ENCODE measurements at regions not wholly inside any gene's neighbourhood (a gene's known extent, or its start where the extent isn't known, plus 50 kb on each side); places are given as distances from the start of the nearest gene placed in this dataset.

GRCh38 chr5:73387149-73387591, 61.4 kb downstream of the FOXD1 start:
- no peak overlapping the region for H3K27ac ChIP-seq (ENCODE audit: low read depth)
- Mint-ChIP-seq H3K27me3 (ENCODE audit: insufficient read depth, low read depth, poor library complexity) (peaks cover 31% of the 10 kb centered on the region), H3K36me3 (ENCODE audit: low read depth) (peaks cover 21% of the 10 kb centered on the region), H3K4me3 (no peak overlapping the region), H3K4me1 (peaks cover 12% of the 10 kb centered on the region; the same call in 2 of the 3 replicates), H3K9me3 (peaks cover 22% of the 10 kb centered on the region), H3K27ac (no peak overlapping the region)
- TF ChIP-seq ZNF114 (CRISPR knock-in tag; IDR thresholded peaks at IDR 0.05): no peak
- TF ChIP-seq CTCF (conservative IDR thresholded peaks at IDR 0.05; ENCODE audit: low read depth in 2 of 2): peak in 1 of 2 experiments; percentile 53; a peak in 3 of 4 replicates
- ATAC-seq (no peak), DNase-seq (ENCODE audit: low spot score) (no peak)
- no peaks in the 10 kb centered on the region; the same call in 1 of the 2 replicates for H3F3A ChIP-seq (replicated peaks; ENCODE audit: low read depth)
- no peaks in the 10 kb centered on the region for H3K9me2 ChIP-seq (ENCODE audit: insufficient read depth)
- H3K4me3 ChIP-seq: no peak overlapping the region
- no peaks in the 10 kb centered on the region for H3K79me2 ChIP-seq (replicated peaks; ENCODE audit: insufficient read depth)
- peaks cover 12% of the 10 kb centered on the region; the same call in 1 of the 2 replicates for H3K4me1 ChIP-seq (ENCODE audit: insufficient read depth)
- no peaks in the 10 kb centered on the region for H4K20me1 ChIP-seq (replicated peaks; ENCODE audit: insufficient read depth)
- no peak overlapping the region for H2AFZ ChIP-seq
- peaks cover 49% of the 10 kb centered on the region for H3K27me3 ChIP-seq (ENCODE audit: insufficient read depth)
- H3K36me3 ChIP-seq (ENCODE audit: insufficient read depth): peaks cover 7% of the 10 kb centered on the region
- 0 out of 2 replicates have a peak overlapping the region, but pooled peaks have one; percentile 19 for H3K4me2 ChIP-seq

GRCh38 chr5:73384861-73385260, 63.7 kb downstream of the FOXD1 start:
- peaks cover 26% of the 10 kb centered on the region for H3K4me1 Mint-ChIP-seq
- DNase-seq (ENCODE audit: low spot score) (no peak), ATAC-seq (no peak)
- no peak overlapping the region for H2AFZ ChIP-seq
- TF ChIP-seq ZNF114 (CRISPR knock-in tag; IDR thresholded peaks at IDR 0.05): no peak
- TF ChIP-seq ZNF462 (CRISPR knock-in tag; IDR thresholded peaks at IDR 0.05): no peak
- TF ChIP-seq POLR2AphosphoS5 (IDR thresholded peaks at IDR 0.05; ENCODE audit: low read depth): no peak
- no peak for TF ChIP-seq EZH2 (IDR thresholded peaks at IDR 0.05; ENCODE audit: low read depth, unreplicated experiment)
- TF ChIP-seq REST (IDR thresholded peaks at IDR 0.05; ENCODE audit: unreplicated experiment): no peak
- H3K27ac ChIP-seq (ENCODE audit: low read depth): no peak overlapping the region
- no peaks in the 10 kb centered on the region for H3K79me2 ChIP-seq (replicated peaks; ENCODE audit: insufficient read depth)
- no peaks in the 10 kb centered on the region for H3K9me2 ChIP-seq (ENCODE audit: insufficient read depth)
- H3K4me2 ChIP-seq: no peak overlapping the region
- H3K27me3 ChIP-seq (ENCODE audit: insufficient read depth): peaks cover 69% of the 10 kb centered on the region
- H3K4me3 Mint-ChIP-seq: no peak overlapping the region
- H3K36me3 Mint-ChIP-seq (ENCODE audit: low read depth): peaks cover 21% of the 10 kb centered on the region
- peaks cover 5% of the 10 kb centered on the region; the same call in 1 of the 2 replicates for H3F3A ChIP-seq (replicated peaks; ENCODE audit: low read depth)
- no peak overlapping the region for H3K4me3 ChIP-seq
- peaks cover 22% of the 10 kb centered on the region for H3K9me3 Mint-ChIP-seq
- peaks cover 48% of the 10 kb centered on the region for H3K27me3 Mint-ChIP-seq (ENCODE audit: insufficient read depth, low read depth, poor library complexity)
- peaks cover 7% of the 10 kb centered on the region for H3K36me3 ChIP-seq (ENCODE audit: insufficient read depth)
- no peak overlapping the region for H3K27ac Mint-ChIP-seq
- peaks cover 30% of the 10 kb centered on the region; the same call in 1 of the 2 replicates for H3K4me1 ChIP-seq (ENCODE audit: insufficient read depth)
- H4K20me1 ChIP-seq (replicated peaks; ENCODE audit: insufficient read depth): no peaks in the 10 kb centered on the region
